HEK293 (cell line): ENCODE measurements at regions not wholly inside any gene's neighbourhood (a gene's known extent, or its start where the extent isn't known, plus 50 kb on each side); places are given as distances from the start of the nearest gene placed in this dataset.

ENCODE experiments used
- ZNF311 ChIP-seq: fragments of 450-650 bp; formaldehyde crosslinking; IDR thresholded peaks from 2 replicates; pipeline ENCODE4 v1.5.1; 2017; ENCODE audit warnings: missing biosample characterization, missing genetic modification characterization, borderline replicate concordance
- TF ChIP-seq, protein P1 (sequence below): fragments of 450-650 bp; formaldehyde crosslinking; IDR thresholded peaks from 2 replicates; pipeline ENCODE4 v1.5.1; 2016; ENCODE audit warnings: missing biosample characterization, missing genetic modification characterization

DNA sequence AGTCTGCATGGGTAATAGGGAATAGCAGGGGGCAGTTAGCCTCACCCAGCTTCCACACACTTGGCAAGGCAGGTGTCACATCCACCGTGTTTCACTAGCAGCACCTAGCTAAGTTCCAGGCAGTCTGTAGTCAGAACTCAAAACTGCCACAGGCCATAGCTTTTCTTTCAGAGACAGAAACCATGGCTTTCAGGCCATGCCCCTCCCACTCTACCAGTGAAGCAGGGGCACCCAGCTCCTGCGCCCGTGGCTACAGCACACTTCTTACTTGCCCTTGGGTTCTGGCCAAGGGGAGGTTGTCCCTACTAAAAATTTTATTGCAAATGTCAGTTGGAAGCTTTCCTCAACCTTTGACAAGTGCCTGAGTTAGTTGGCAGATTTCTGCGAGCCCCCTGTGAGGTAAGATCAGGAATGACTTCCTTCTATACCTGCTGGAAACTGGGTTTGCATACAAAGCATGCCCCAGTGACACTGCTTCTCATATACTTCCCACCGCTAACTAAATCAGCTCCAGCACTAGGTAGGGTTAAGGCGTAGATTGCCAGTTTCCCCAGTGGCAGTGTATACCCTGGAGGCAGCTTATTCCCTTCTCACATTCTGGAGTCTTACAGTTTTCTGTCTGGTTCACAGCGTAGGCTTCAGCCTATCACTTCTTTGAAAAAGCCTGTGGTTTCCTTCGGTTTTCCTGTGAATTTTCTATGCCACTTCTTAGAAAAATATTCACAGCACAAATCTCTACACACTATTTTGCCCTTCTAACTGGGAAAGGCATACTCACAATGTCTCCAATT, 139.0 kb upstream of the LUZP2 start:
- no peak for TF ChIP-seq ZNF311 (tag by site-specific recombination)
- TF ChIP-seq, protein P1, sequence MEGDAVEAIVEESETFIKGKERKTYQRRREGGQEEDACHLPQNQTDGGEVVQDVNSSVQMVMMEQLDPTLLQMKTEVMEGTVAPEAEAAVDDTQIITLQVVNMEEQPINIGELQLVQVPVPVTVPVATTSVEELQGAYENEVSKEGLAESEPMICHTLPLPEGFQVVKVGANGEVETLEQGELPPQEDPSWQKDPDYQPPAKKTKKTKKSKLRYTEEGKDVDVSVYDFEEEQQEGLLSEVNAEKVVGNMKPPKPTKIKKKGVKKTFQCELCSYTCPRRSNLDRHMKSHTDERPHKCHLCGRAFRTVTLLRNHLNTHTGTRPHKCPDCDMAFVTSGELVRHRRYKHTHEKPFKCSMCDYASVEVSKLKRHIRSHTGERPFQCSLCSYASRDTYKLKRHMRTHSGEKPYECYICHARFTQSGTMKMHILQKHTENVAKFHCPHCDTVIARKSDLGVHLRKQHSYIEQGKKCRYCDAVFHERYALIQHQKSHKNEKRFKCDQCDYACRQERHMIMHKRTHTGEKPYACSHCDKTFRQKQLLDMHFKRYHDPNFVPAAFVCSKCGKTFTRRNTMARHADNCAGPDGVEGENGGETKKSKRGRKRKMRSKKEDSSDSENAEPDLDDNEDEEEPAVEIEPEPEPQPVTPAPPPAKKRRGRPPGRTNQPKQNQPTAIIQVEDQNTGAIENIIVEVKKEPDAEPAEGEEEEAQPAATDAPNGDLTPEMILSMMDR (tag by site-specific recombination): no peak
